Brain microvascular endothelial cell (primary cell): ENCODE measurements at regions not wholly inside any gene's neighbourhood (a gene's known extent, or its start where the extent isn't known, plus 50 kb on each side); places are given as distances from the start of the nearest gene placed in this dataset.
A peak's percentile ranks its signal among the peaks of the same experiment; 100 is the strongest.
"Not testable (repeated sequence)": the region's sequence is repeated elsewhere in the genome, so short reads cannot be mapped to it uniquely, and the experiment has no call there.

ENCODE experiments used
- DNase-seq: peaks from one replicate; pipeline ENCODE4 v3.0.0-alpha.2; 2020
- H3K27ac ChIP-seq: fragments of 250-450 bp; sonication (Bioruptor Pico); 2 replicates; pipeline ENCODE4 v1.5.1; 2020; ENCODE audit warnings: mild to moderate bottlenecking, moderate library complexity
- H3K27me3 ChIP-seq: fragments of 250-450 bp; sonication (Bioruptor Pico); replicated peaks from 2 replicates; pipeline ENCODE4 v1.5.1; 2020; ENCODE audit warnings: mild to moderate bottlenecking
- H3K36me3 ChIP-seq: fragments of 250-450 bp; sonication (Bioruptor Pico); replicated peaks from 2 replicates; pipeline ENCODE4 v1.5.1; 2020; ENCODE audit warnings: mild to moderate bottlenecking
- H3K4me3 ChIP-seq: 2 replicates; pipeline ENCODE4 v1.5.1; 2011; ENCODE audit warnings: low read depth, mild to moderate bottlenecking, control low read depth, low read length, moderate library complexity
- in situ Hi-C: cut with HindIII; loops from 2 replicates; pipeline ENCODE4 v1.10.0; 2017; ENCODE audit warnings: low sequenced_read_pairs, low pct_ligation_motif_present
- TF ChIP-seq, protein P1 (sequence below): IDR thresholded peaks from 2 replicates; pipeline ENCODE4 v1.5.1; 2011; ENCODE audit warnings: low read depth, mild to moderate bottlenecking, moderate library complexity, low read length, control low read depth, inconsistent platforms; ENCODE audit errors: missing control alignments

DNA sequence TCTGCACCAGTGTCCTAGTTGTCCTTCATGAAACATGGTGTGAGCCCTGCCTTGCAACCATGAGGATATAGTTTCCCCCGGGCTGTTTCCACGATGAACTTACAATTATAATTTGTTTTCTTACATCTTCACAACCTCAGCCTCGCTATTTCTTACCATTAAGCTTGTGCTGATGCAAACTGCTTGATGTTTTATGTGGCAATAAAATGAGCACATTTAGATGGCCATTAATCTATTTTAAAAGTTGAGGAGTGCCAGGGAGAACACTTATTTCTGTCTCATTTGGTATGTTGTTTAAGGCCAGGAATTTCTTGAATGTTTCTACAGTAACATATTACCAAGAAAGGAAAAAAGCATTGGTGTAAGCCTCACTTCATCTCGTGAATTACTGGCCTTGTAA is 214.5 kb upstream of the SLC8A1 start:
- Histone ChIP-seq H3K27ac (no peak overlapping the region), H3K36me3 (no peaks in the 10 kb centered on the region), H3K4me3 (no peak overlapping the region), H3K27me3 (no peaks in the 10 kb centered on the region)
- TF ChIP-seq, protein P1, sequence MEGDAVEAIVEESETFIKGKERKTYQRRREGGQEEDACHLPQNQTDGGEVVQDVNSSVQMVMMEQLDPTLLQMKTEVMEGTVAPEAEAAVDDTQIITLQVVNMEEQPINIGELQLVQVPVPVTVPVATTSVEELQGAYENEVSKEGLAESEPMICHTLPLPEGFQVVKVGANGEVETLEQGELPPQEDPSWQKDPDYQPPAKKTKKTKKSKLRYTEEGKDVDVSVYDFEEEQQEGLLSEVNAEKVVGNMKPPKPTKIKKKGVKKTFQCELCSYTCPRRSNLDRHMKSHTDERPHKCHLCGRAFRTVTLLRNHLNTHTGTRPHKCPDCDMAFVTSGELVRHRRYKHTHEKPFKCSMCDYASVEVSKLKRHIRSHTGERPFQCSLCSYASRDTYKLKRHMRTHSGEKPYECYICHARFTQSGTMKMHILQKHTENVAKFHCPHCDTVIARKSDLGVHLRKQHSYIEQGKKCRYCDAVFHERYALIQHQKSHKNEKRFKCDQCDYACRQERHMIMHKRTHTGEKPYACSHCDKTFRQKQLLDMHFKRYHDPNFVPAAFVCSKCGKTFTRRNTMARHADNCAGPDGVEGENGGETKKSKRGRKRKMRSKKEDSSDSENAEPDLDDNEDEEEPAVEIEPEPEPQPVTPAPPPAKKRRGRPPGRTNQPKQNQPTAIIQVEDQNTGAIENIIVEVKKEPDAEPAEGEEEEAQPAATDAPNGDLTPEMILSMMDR = no peak
- DNase-seq = no peak
- in situ Hi-C loops = no loop called here

DNA sequence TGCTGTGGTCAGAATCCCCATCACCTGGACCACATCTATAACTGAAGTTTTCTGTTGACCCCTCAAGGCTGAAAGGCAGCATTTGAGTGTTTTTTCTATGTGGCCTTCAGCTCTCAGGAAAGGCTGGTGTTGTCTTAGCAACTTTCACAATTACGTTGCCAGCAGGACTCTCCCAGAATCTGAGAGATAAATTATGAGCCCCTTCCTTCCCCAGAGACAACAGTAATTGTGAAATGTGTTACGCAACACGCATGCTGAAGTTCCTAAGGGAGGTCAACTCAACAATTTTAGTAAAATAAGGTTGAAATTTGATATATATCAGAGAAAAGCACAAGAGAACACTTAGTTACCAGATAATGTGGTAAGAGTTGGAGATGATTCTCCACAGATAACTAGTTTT is 216.5 kb upstream of the SLC8A1 start:
- peak; percentile 25 for DNase-seq
- H3K36me3 ChIP-seq = no peaks in the 10 kb centered on the region
- no peak overlapping the region for H3K27ac ChIP-seq
- H3K4me3 ChIP-seq = no peak overlapping the region
- TF ChIP-seq, protein P1 = no peak
- in situ Hi-C loops = no loop called here
- no peaks in the 10 kb centered on the region for H3K27me3 ChIP-seq

GRCh38 chr2:40676134-40676790 is 224.4 kb upstream of the SLC8A1 start:
- in situ Hi-C loops, H3K36me3 ChIP-seq, H3K27ac ChIP-seq, DNase-seq, H3K27me3 ChIP-seq, H3K4me3 ChIP-seq: not testable (repeated sequence)

DNA sequence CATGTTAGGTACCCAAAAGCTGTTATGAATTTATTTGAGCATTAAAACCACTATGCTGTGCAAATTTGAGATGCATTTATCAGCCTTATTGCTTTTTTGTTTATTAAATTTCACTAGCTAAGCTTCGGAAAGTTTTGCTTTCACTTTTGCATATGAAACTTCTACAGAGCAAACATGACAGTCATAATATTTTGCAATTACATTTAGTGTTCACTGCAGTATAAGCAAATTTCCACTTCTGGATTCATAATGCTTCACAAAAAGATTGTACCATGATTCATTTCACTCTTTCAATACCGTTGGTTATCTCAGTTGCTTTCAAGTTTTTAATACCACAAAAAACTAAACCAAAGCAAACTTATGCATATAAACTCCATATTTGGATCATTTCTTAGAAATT is 228.7 kb upstream of the SLC8A1 start:
- TF ChIP-seq, protein P1 = no peak
- in situ Hi-C loops = no loop called here
- Histone ChIP-seq H3K27me3 (no peaks in the 10 kb centered on the region), H3K4me3 (no peak overlapping the region), H3K27ac (no peak overlapping the region), H3K36me3 (no peaks in the 10 kb centered on the region)
- DNase-seq = no peak

GRCh38 chr2:40690036-40690435 is 238.1 kb upstream of the SLC8A1 start:
- Histone ChIP-seq H3K36me3 (no peaks in the 10 kb centered on the region), H3K27me3 (no peaks in the 10 kb centered on the region), H3K27ac (no peak overlapping the region), H3K4me3 (no peak overlapping the region)
- no peak for DNase-seq
- in situ Hi-C loops = no loop called here
- TF ChIP-seq, protein P1 = no peak

DNA sequence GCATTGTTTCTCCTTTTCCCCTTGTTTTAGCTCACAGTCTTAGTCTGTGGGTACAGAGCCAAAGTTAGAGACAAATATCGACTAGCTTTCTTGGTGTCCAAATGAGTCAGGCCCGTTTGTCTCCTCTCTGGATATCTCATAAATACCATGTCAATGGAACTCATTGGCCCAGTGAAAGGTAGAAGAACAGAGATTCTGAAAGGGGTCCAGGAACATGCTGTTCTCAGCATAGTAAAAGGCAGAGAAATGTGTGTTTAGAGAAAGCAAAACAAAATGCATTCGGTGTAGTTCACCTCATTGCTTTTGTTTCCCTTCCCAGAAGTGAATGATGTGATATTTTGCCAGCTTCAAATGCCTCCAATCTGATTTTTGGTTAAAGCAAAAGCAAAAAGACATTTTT is 238.6 kb upstream of the SLC8A1 start:
- Histone ChIP-seq H3K36me3 (no peaks in the 10 kb centered on the region), H3K27me3 (no peaks in the 10 kb centered on the region), H3K27ac (no peak overlapping the region), H3K4me3 (no peak overlapping the region)
- DNase-seq = no peak
- TF ChIP-seq, protein P1 = no peak
- in situ Hi-C loops = no loop called here
